HEK293 (cell line): ENCODE measurements at regions not wholly inside any gene's neighbourhood (a gene's known extent, or its start where the extent isn't known, plus 50 kb on each side); places are given as distances from the start of the nearest gene placed in this dataset.

ENCODE experiments used
- CTCF ChIA-PET: fragments of 350-600 bp; formaldehyde crosslinking; extraction: SDS; loops from one replicate; lab custom pipeline; 2021; ENCODE audit warnings: antibody characterized with exemption; lab: Yijun Ruan, JAX
- POLR2A ChIA-PET: fragments of 300-600 bp; formaldehyde crosslinking; extraction: SDS; loops from one replicate; lab custom pipeline; 2020; ENCODE audit warnings: antibody characterized with exemption, inconsistent platforms; lab: Yijun Ruan, JAX
- H3K27ac ChIP-seq: fragments of 200-500 bp; sonication (Bioruptor generic); 2 replicates; pipeline ENCODE4 v1.5.1; 2014; ENCODE audit warnings: low read depth, low read length, control low read depth, inconsistent platforms; ENCODE audit errors: extremely low read depth
- H3K36me3 ChIP-seq, 2 experiments: fragments of 200-500 bp in 1 of 2; sonication (Bioruptor generic) in 1 of 2; 1 replicate in 1 of 2; 2 replicates in 1 of 2; pipeline ENCODE4 v1.5.1; 2014 to 2017; ENCODE audit warnings: inconsistent platforms in 2 of 2, low read length in 2 of 2; ENCODE audit not compliant: control insufficient read depth in 2 of 2, insufficient read depth in 1 of 2
- H3K4me1 ChIP-seq: fragments of 200-500 bp; sonication (Bioruptor generic); 2 replicates; pipeline ENCODE4 v1.5.1; 2014; ENCODE audit warnings: mild to moderate bottlenecking, low read length, inconsistent platforms; ENCODE audit not compliant: control insufficient read depth, insufficient read depth
- H3K4me3 ChIP-seq: 2 replicates; pipeline ENCODE4 v1.5.1; 2011; ENCODE audit warnings: low read depth, mild to moderate bottlenecking, control low read depth, low read length, moderate library complexity
- H3K9me3 ChIP-seq: fragments of 200-500 bp; sonication (Bioruptor generic); 2 replicates; pipeline ENCODE4 v1.5.1; 2014; ENCODE audit warnings: low read depth, low read length, inconsistent platforms; ENCODE audit not compliant: control insufficient read depth, insufficient read depth
- FEZF1 ChIP-seq: fragments of 450-650 bp; formaldehyde crosslinking; IDR thresholded peaks from 2 replicates; pipeline ENCODE4 v1.5.1; 2016; ENCODE audit warnings: missing biosample characterization, missing genetic modification characterization
- GFI1B ChIP-seq: fragments of 450-650 bp; formaldehyde crosslinking; IDR thresholded peaks from 2 replicates; pipeline ENCODE4 v1.5.1; 2016; ENCODE audit warnings: missing biosample characterization, missing genetic modification characterization
- MEIS1 ChIP-seq: sonication (generic); formaldehyde crosslinking; IDR thresholded peaks from 2 replicates; pipeline ENCODE4 v1.8.1; 2022; ENCODE audit warnings: missing genetic modification reagents, mild to moderate bottlenecking, borderline replicate concordance
- MZF1 ChIP-seq: fragments of 450-650 bp; formaldehyde crosslinking; IDR thresholded peaks from 2 replicates; pipeline ENCODE4 v1.5.1; 2017; ENCODE audit warnings: missing biosample characterization, missing genetic modification characterization, borderline replicate concordance
- OSR2 ChIP-seq: fragments of 450-650 bp; formaldehyde crosslinking; IDR thresholded peaks from 2 replicates; pipeline ENCODE4 v1.5.1; 2016; ENCODE audit warnings: missing biosample characterization, missing genetic modification characterization
- PRDM10 ChIP-seq: fragments of 450-650 bp; formaldehyde crosslinking; IDR thresholded peaks from 2 replicates; pipeline ENCODE4 v1.5.1; 2016; ENCODE audit warnings: missing biosample characterization, missing genetic modification characterization
- TCF7L2 ChIP-seq: IDR thresholded peaks from 2 replicates; pipeline ENCODE4 v1.6.1; 2011; ENCODE audit warnings: low read depth, mild to moderate bottlenecking, inconsistent platforms, low read length, moderate library complexity, borderline replicate concordance
- TRIM28 ChIP-seq: IDR thresholded peaks from 2 replicates; pipeline ENCODE4 v1.6.1; 2011; ENCODE audit warnings: low read length, control low read depth, borderline replicate concordance
- ZBTB11 ChIP-seq: fragments of 450-650 bp; formaldehyde crosslinking; conservative IDR thresholded peaks from 2 replicates; pipeline ENCODE4 v1.5.1; 2016; ENCODE audit warnings: low read depth, missing biosample characterization, missing genetic modification characterization
- ZNF16 ChIP-seq: fragments of 450-650 bp; formaldehyde crosslinking; IDR thresholded peaks from 2 replicates; pipeline ENCODE4 v1.5.1; 2016; ENCODE audit warnings: low read depth, missing biosample characterization, missing genetic modification characterization
- ZNF184 ChIP-seq: fragments of 450-650 bp; IDR thresholded peaks from 2 replicates; pipeline ENCODE4 v1.5.1; 2018; ENCODE audit warnings: missing biosample characterization, mild to moderate bottlenecking, missing genetic modification characterization
- ZNF202 ChIP-seq: fragments of 450-650 bp; formaldehyde crosslinking; IDR thresholded peaks from 2 replicates; pipeline ENCODE4 v1.5.1; 2016; ENCODE audit warnings: missing biosample characterization, missing genetic modification characterization, borderline replicate concordance
- ZNF292 ChIP-seq: fragments of 450-650 bp; formaldehyde crosslinking; IDR thresholded peaks from 2 replicates; pipeline ENCODE4 v1.5.1; 2016; ENCODE audit warnings: low read depth, missing biosample characterization, missing genetic modification characterization, borderline replicate concordance
- ZNF549 ChIP-seq: fragments of 450-650 bp; IDR thresholded peaks from 2 replicates; pipeline ENCODE4 v1.5.1; 2018; ENCODE audit warnings: missing biosample characterization, missing genetic modification characterization, mild to moderate bottlenecking, inconsistent platforms, moderate library complexity
- ZNF561 ChIP-seq: fragments of 450-650 bp; IDR thresholded peaks from 2 replicates; pipeline ENCODE4 v1.5.1; 2018; ENCODE audit warnings: missing biosample characterization, missing genetic modification characterization, borderline replicate concordance
- ZNF707 ChIP-seq: fragments of 450-650 bp; formaldehyde crosslinking; IDR thresholded peaks from 2 replicates; pipeline ENCODE4 v1.5.1; 2016; ENCODE audit warnings: missing biosample characterization, missing genetic modification characterization
- ZNF791 ChIP-seq: fragments of 450-650 bp; formaldehyde crosslinking; IDR thresholded peaks from 2 replicates; pipeline ENCODE4 v1.5.1; 2016; ENCODE audit warnings: missing biosample characterization, missing genetic modification characterization
- TF ChIP-seq, protein P1 (sequence below): fragments of 450-650 bp; formaldehyde crosslinking; IDR thresholded peaks from 2 replicates; pipeline ENCODE4 v1.5.1; 2016; ENCODE audit warnings: missing biosample characterization, missing genetic modification characterization

GRCh38 chr11:15585602-15586331 is 471.0 kb downstream of the INSC start:
- ChIA-PET CTCF (interaction anchor here (1.3 kb wide), 1 partner anchor 63 kb away, joined by 3 read pairs; no protein-coding TSS in a partner anchor), POLR2A (interaction anchor here (0.5 kb wide), 2 partner anchors 17 to 67 kb away, joined by 3 read pairs; no protein-coding TSS in a partner anchor)
- no peak overlapping the region for H3K27ac ChIP-seq
- no peak overlapping the region for H3K4me3 ChIP-seq
- H3K36me3 ChIP-seq, result no peaks in the 10 kb centered on the region
- TF ChIP-seq MZF1 (tag by site-specific recombination) (no peak), GFI1B (tag by site-specific recombination) (no peak), ZNF184 (tag by site-specific recombination) (no peak), ZNF707 (tag by site-specific recombination) (no peak), ZNF549 (no peak), ZNF202 (tag by site-specific recombination) (no peak), ZNF16 (tag by site-specific recombination) (no peak), ZNF561 (tag by site-specific recombination) (no peak)
- H3K4me1 ChIP-seq, result no peaks in the 10 kb centered on the region
- no peaks in the 10 kb centered on the region for H3K9me3 ChIP-seq

DNA sequence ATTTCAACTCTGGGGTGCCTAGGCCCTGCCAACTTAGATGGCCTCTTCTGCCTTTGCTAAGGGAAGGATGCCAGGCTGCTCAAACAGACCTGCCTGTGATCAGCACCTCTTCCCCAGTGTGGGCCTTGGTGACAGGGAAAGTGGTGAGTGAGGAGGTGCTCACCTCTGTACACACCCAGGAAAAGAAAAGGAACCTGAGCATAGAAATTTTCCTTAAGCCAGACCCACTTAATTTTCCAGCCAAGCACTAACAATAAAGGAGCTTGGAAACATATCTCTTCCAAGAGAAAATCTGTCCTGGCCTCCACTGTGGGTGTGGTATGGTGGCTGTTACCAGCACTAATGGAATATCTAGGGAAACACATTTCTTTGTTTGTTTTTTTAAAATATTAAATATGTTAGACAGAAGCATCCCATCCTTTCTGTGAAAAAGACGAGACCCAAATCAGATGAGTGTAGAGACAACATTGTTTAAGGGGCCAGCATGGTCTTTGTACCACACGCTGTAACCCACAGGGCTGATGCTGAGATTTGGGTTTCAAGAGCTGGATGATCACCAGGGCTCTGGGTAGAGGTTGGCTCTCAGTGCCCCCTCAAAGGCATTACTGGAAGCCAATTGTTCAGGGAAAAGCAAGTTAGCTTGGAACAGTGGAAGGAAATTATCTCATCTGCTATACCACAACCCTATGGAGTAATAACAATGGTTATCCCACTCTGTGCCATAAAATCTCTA is 472.2 kb downstream of the INSC start:
- CTCF ChIA-PET, result interaction anchor here (1.3 kb wide), 1 partner anchor 62 kb away, joined by 3 read pairs; no protein-coding TSS in a partner anchor
- H3K27ac ChIP-seq, result no peak overlapping the region
- H3K4me3 ChIP-seq, result no peak overlapping the region
- TF ChIP-seq MEIS1 (CRISPR knock-in tag) (no peak), ZNF292 (tag by site-specific recombination) (no peak), ZBTB11 (no peak)
- no peaks in the 10 kb centered on the region for H3K9me3 ChIP-seq
- H3K36me3 ChIP-seq, result no peaks in the 10 kb centered on the region
- no peaks in the 10 kb centered on the region for H3K4me1 ChIP-seq
- POLR2A ChIA-PET, result interaction anchor here (0.5 kb wide), 1 partner anchor 66 kb away, joined by 3 read pairs; no protein-coding TSS in a partner anchor

- TF ChIP-seq OSR2, result 0 out of 2 replicates have a peak, but pooled peaks have one; percentile 24
- peak; percentile 11; the same call in 1 of the 2 replicates for TF ChIP-seq FEZF1 (tag by site-specific recombination)
- peak; percentile 67 for TF ChIP-seq PRDM10 (tag by site-specific recombination)
- TF ChIP-seq TRIM28, result peak; percentile 67
- TF ChIP-seq ZNF561 (tag by site-specific recombination), result no peak
- TF ChIP-seq, protein P1, sequence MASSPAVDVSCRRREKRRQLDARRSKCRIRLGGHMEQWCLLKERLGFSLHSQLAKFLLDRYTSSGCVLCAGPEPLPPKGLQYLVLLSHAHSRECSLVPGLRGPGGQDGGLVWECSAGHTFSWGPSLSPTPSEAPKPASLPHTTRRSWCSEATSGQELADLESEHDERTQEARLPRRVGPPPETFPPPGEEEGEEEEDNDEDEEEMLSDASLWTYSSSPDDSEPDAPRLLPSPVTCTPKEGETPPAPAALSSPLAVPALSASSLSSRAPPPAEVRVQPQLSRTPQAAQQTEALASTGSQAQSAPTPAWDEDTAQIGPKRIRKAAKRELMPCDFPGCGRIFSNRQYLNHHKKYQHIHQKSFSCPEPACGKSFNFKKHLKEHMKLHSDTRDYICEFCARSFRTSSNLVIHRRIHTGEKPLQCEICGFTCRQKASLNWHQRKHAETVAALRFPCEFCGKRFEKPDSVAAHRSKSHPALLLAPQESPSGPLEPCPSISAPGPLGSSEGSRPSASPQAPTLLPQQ (tag by site-specific recombination), result no peak
- TF ChIP-seq TCF7L2, result peak; percentile 87
- no peak for TF ChIP-seq ZNF791 (tag by site-specific recombination)
- H3K9me3 ChIP-seq, result no peaks in the 10 kb centered on the region
- CTCF ChIA-PET, result interaction anchor here (0.6 to 0.7 kb wide), 2 partner anchors 37 to 314 kb away, joined by 3 read pairs; no protein-coding TSS in a partner anchor
- H3K27ac ChIP-seq, result no peak overlapping the region
- no peak overlapping the region for H3K4me3 ChIP-seq
- POLR2A ChIA-PET, result no interaction called here
- H3K4me1 ChIP-seq, result no peaks in the 10 kb centered on the region
- H3K36me3 ChIP-seq, result no peaks in the 10 kb centered on the region
Measured at GRCh38 chr11:15589070-15589626, 474.4 kb downstream of the INSC start.
